VCaP (cell line): ENCODE measurements at regions not wholly inside any gene's neighbourhood (a gene's known extent, or its start where the extent isn't known, plus 50 kb on each side); places are given as distances from the start of the nearest gene placed in this dataset.

Experiments
- H3K27ac ChIP-seq: fragments of 450-650 bp; 2 replicates; pipeline ENCODE4 v1.5.1; 2017
- CTCF ChIP-seq: fragments of 450-650 bp; conservative IDR thresholded peaks from 2 replicates; pipeline ENCODE4 v1.5.1; 2017; ENCODE audit warnings: mild to moderate bottlenecking, moderate library complexity

- H3K27ac ChIP-seq, result no peak overlapping the region
- TF ChIP-seq CTCF, result no peak
Observed at GRCh38 chr6:87789198-87789899, 87.3 kb upstream of the AKIRIN2 start.

GRCh38 chr6:87788141-87788540 is 86.1 kb upstream of the AKIRIN2 start:
- no peak overlapping the region for H3K27ac ChIP-seq
- no peak for TF ChIP-seq CTCF

GRCh38 chr6:87785229-87785862 is 83.3 kb upstream of the AKIRIN2 start:
- TF ChIP-seq CTCF, result no peak

GRCh38 chr6:87784690-87785089 is 82.7 kb upstream of the AKIRIN2 start:
- no peak for TF ChIP-seq CTCF
- no peak overlapping the region for H3K27ac ChIP-seq

More at GRCh38 chr6:87785229-87785862, 83.3 kb upstream of the AKIRIN2 start:
- no peak overlapping the region for H3K27ac ChIP-seq

GRCh38 chr6:87784051-87784450 is 82.0 kb upstream of the AKIRIN2 start:
- TF ChIP-seq CTCF, result no peak
- no peak overlapping the region for H3K27ac ChIP-seq

- no peak overlapping the region for H3K27ac ChIP-seq
- TF ChIP-seq CTCF, result no peak
Observed at GRCh38 chr6:87779542-87779941, 77.5 kb upstream of the AKIRIN2 start.

GRCh38 chr6:87772597-87773530 is 70.8 kb upstream of the AKIRIN2 start:
- peak overlapping the region; percentile 16; the same call in 1 of the 2 replicates for H3K27ac ChIP-seq
- TF ChIP-seq CTCF, result no peak
